ENCODE measurements at regions not wholly inside any gene's neighbourhood (a gene's known extent, or its start where the extent isn't known, plus 50 kb on each side); places are given as distances from the start of the nearest gene placed in this dataset.

GRCh38 chr9:88259001-88259400, 120.7 kb upstream of the SPATA31C2 start:
- Histone ChIP-seq H3K4me1 (ENCODE audit: insufficient read depth, low read length) (peaks cover 8% of the 10 kb centered on the region), H3K9ac (ENCODE audit: low read length) (no peak overlapping the region), H3K27ac (ENCODE audit: low read length) (no peak overlapping the region), H3K4me2 (ENCODE audit: low read length) (peak overlapping the region; percentile 57; the same call in 1 of the 2 replicates), H3K27me3 (ENCODE audit: low read length) (no peaks in the 10 kb centered on the region), H3K36me3 (ENCODE audit: low read depth, low read length) (no peaks in the 10 kb centered on the region), H2AFZ (ENCODE audit: low read length) (peak overlapping the region; percentile 50; the same call in 1 of the 2 replicates), H3K9me3 (ENCODE audit: low read length) (no peaks in the 10 kb centered on the region), H3K4me3 (ENCODE audit: low read length) (no peak overlapping the region), H3F3A (ENCODE audit: low read length, unreplicated experiment) (no peaks in the 10 kb centered on the region), H3K79me2 (ENCODE audit: low read length) (no peaks in the 10 kb centered on the region), H4K20me1 (ENCODE audit: low read length) (no peaks in the 10 kb centered on the region), H3K9me2 (replicated peaks; ENCODE audit: low read length) (no peaks in the 10 kb centered on the region)
- POLR2A ChIA-PET (ENCODE audit: unreplicated experiment), result no interaction called here
- intact Hi-C loops (cut with micrococcal nuclease), result no loop called here
- DNase-seq (no peak), ATAC-seq (no peak)
- TF ChIP-seq EZH2phosphoT487 (IDR thresholded peaks at IDR 0.05; ENCODE audit: borderline replicate concordance, low read length) (no peak), EZH2 (IDR thresholded peaks at IDR 0.05; ENCODE audit: low read length, unreplicated experiment) (no peak), CTCF (conservative IDR thresholded peaks at IDR 0.05; ENCODE audit: low read depth, low read length) (no peak)
- BruUV-seq (replicated peaks), result no TSS peak
- CTCF ChIA-PET, result no interaction called here

GRCh38 chr9:88258601-88259000, 120.3 kb upstream of the SPATA31C2 start:
- H3K4me2 ChIP-seq (ENCODE audit: low read length), result peak overlapping the region; percentile 57
- H3K4me3 ChIP-seq (ENCODE audit: low read length), result no peak overlapping the region
- POLR2A ChIA-PET (ENCODE audit: unreplicated experiment), result interaction anchor here (0.7 kb wide), 1 partner anchor 446 kb away, joined by 5 read pairs; no protein-coding TSS in a partner anchor

More at GRCh38 chr9:88258601-88259000, 120.3 kb upstream of the SPATA31C2 start:
- intact Hi-C loops (cut with micrococcal nuclease), result no loop called here
- H3K9ac ChIP-seq (ENCODE audit: low read length), result no peak overlapping the region
- H2AFZ ChIP-seq (ENCODE audit: low read length), result peak overlapping the region; percentile 50
- peaks cover 8% of the 10 kb centered on the region for H3K4me1 ChIP-seq (ENCODE audit: insufficient read depth, low read length)
- no TSS peak for BruUV-seq (replicated peaks)
- ATAC-seq, result peak; percentile 54
- H3K36me3 ChIP-seq (ENCODE audit: low read depth, low read length), result no peaks in the 10 kb centered on the region
- no peaks in the 10 kb centered on the region for H3K79me2 ChIP-seq (ENCODE audit: low read length)
- no peak overlapping the region for H3K27ac ChIP-seq (ENCODE audit: low read length)
- no peaks in the 10 kb centered on the region for H3F3A ChIP-seq (ENCODE audit: low read length, unreplicated experiment)
- H3K9me2 ChIP-seq (replicated peaks; ENCODE audit: low read length), result no peaks in the 10 kb centered on the region
- no peaks in the 10 kb centered on the region for H3K27me3 ChIP-seq (ENCODE audit: low read length)
- no peaks in the 10 kb centered on the region for H3K9me3 ChIP-seq (ENCODE audit: low read length)
- CTCF ChIA-PET, result no interaction called here
- H4K20me1 ChIP-seq (ENCODE audit: low read length), result no peaks in the 10 kb centered on the region
- TF ChIP-seq EZH2phosphoT487 (IDR thresholded peaks at IDR 0.05; ENCODE audit: borderline replicate concordance, low read length) (no peak), CTCF (conservative IDR thresholded peaks at IDR 0.05; ENCODE audit: low read depth, low read length) (no peak)
- DNase-seq, result peak; percentile 45
